Endothelial cell of umbilical vein (primary cell): ENCODE measurements at regions not wholly inside any gene's neighbourhood (a gene's known extent, or its start where the extent isn't known, plus 50 kb on each side); places are given as distances from the start of the nearest gene placed in this dataset.

ENCODE experiments used
- BruUV-seq: library from RNA; stranded (reverse); fragments of 400-500 nt; replicated peaks from 2 replicates; lab custom pipeline; 2021; lab: Mats Ljungman, UMichigan
- CTCF ChIA-PET: fragments of 300-600, 350-600 bp; sonication (Branson Sonifier 250); formaldehyde crosslinking; loops from one replicate; lab custom pipeline; 2021; ENCODE audit warnings: antibody characterized with exemption, inconsistent platforms; lab: Charles Lee
- POLR2A ChIA-PET: fragments of 300-600, 350-600 bp; sonication (Branson Sonifier 250); formaldehyde crosslinking; loops from one replicate; lab custom pipeline; 2021; ENCODE audit warnings: antibody characterized with exemption, inconsistent platforms; lab: Charles Lee
- DNase-seq: peaks from one replicate; pipeline ENCODE4 v3.0.0-alpha.2; 2011; ENCODE audit warnings: low read depth, low spot score
- FAIRE-seq: peaks from 2 replicates; lab custom pipeline; 2011; peaks lifted over from hg19 to GRCh38; lab: Jason Lieb, UNC
- H2AFZ ChIP-seq: 2 replicates; pipeline ENCODE4 v1.6.0; 2012; ENCODE audit warnings: low read depth, low read length, control low read depth, inconsistent platforms
- H3K27ac ChIP-seq: 2 replicates; pipeline ENCODE4 v1.5.1; 2011; ENCODE audit warnings: low read depth, mild to moderate bottlenecking, control low read depth, low read length, moderate library complexity; ENCODE audit not compliant: insufficient read depth
- H3K27me3 ChIP-seq, 2 experiments: 2 replicates each; pipeline versions ENCODE4 v1.6.0 to v1.6.1; 2011; ENCODE audit warnings: low read length in 2 of 2, mixed read lengths in 1 of 2; ENCODE audit not compliant: control insufficient read depth in 2 of 2, insufficient read depth in 2 of 2
- H3K36me3 ChIP-seq, 2 experiments: 2 replicates in 1 of 2; 3 replicates in 1 of 2; pipeline ENCODE4 v1.5.1; 2011; ENCODE audit warnings: low read length in 2 of 2, mild to moderate bottlenecking in 1 of 2, moderate library complexity in 1 of 2; ENCODE audit not compliant: control insufficient read depth in 2 of 2, insufficient read depth in 2 of 2; ENCODE audit errors: extremely low read depth in 1 of 2
- H3K4me1 ChIP-seq: 3 replicates; pipeline ENCODE4 v1.5.1; 2011; ENCODE audit warnings: mild to moderate bottlenecking, low read length; ENCODE audit not compliant: control insufficient read depth, insufficient read depth; ENCODE audit errors: extremely low read depth
- H3K4me2 ChIP-seq: 2 replicates; pipeline ENCODE4 v1.6.1; 2011; ENCODE audit warnings: low read length, control low read depth, mixed read lengths; ENCODE audit not compliant: insufficient read depth
- H3K4me3 ChIP-seq, 3 experiments: fragments of 200-600 bp in 1 of 3; sonication (generic), shearing (Covaris generic) in 1 of 3; replicated peaks in 1 of 3; 2 replicates each; pipeline ENCODE4 v1.5.1; 2011 to 2016; ENCODE audit warnings: control low read depth in 3 of 3, low read length in 3 of 3, mild to moderate bottlenecking in 2 of 3, inconsistent platforms in 1 of 3, low read depth in 1 of 3, moderate library complexity in 1 of 3; ENCODE audit not compliant: insufficient read depth in 1 of 3
- H3K79me2 ChIP-seq: 2 replicates; pipeline ENCODE4 v1.6.0; 2012; ENCODE audit warnings: low read length, inconsistent platforms; ENCODE audit not compliant: control insufficient read depth, insufficient read depth
- H3K9ac ChIP-seq: replicated peaks from 2 replicates; pipeline ENCODE3; 2011; ENCODE audit warnings: low read length, control low read depth; ENCODE audit not compliant: insufficient read depth; ENCODE audit errors: extremely low read depth
- H3K9me1 ChIP-seq: replicated peaks from 3 replicates; pipeline ENCODE4 v1.6.0; 2011; ENCODE audit warnings: mild to moderate bottlenecking, low read length; ENCODE audit not compliant: control insufficient read depth, insufficient read depth; ENCODE audit errors: extremely low read depth
- H3K9me3 ChIP-seq: replicated peaks from 2 replicates; pipeline ENCODE4 v1.5.1; 2012; ENCODE audit warnings: low read length, inconsistent platforms; ENCODE audit not compliant: control insufficient read depth, insufficient read depth
- H4K20me1 ChIP-seq: replicated peaks from 2 replicates; pipeline ENCODE3; 2011; ENCODE audit warnings: mild to moderate bottlenecking, low read length; ENCODE audit not compliant: control insufficient read depth, insufficient read depth; ENCODE audit errors: extremely low read depth
- EZH2 ChIP-seq: IDR thresholded peaks from 2 replicates; pipeline ENCODE4 v1.6.1; 2012; ENCODE audit warnings: borderline replicate concordance, low read depth, mild to moderate bottlenecking, moderate library complexity, low read length, inconsistent platforms; ENCODE audit not compliant: severe bottlenecking
- FOS ChIP-seq: IDR thresholded peaks from 2 replicates; pipeline ENCODE4 v1.6.1; 2011; ENCODE audit warnings: mild to moderate bottlenecking, low read length, moderate library complexity, borderline replicate concordance; ENCODE audit not compliant: insufficient read depth
- GATA2 ChIP-seq: IDR thresholded peaks from 2 replicates; pipeline ENCODE4 v1.7.0; 2011; ENCODE audit warnings: low read depth, mild to moderate bottlenecking, moderate library complexity, mixed read lengths, low read length; ENCODE audit not compliant: insufficient read length, insufficient read depth
- JUN ChIP-seq: IDR thresholded peaks from 2 replicates; pipeline ENCODE4 v1.6.1; 2011; ENCODE audit warnings: borderline replicate concordance, low read depth; ENCODE audit not compliant: insufficient read length, insufficient read depth
- MAX ChIP-seq: IDR thresholded peaks from 2 replicates; pipeline ENCODE4 v1.6.1; 2011; ENCODE audit not compliant: insufficient read depth, insufficient read length
- MYC ChIP-seq: IDR thresholded peaks from one replicate; pipeline ENCODE4 v1.6.1; 2011; ENCODE audit warnings: mild to moderate bottlenecking, low read depth, low read length
- POLR2A ChIP-seq: IDR thresholded peaks from 2 replicates; pipeline ENCODE4 v1.6.1; 2012; ENCODE audit warnings: low read depth, mild to moderate bottlenecking, control low read depth, low read length
- POLR2AphosphoS5 ChIP-seq: IDR thresholded peaks from 2 replicates; pipeline ENCODE4 v1.6.1; 2012; ENCODE audit warnings: low read depth, mild to moderate bottlenecking, control low read depth, low read length, moderate library complexity; ENCODE audit not compliant: insufficient read depth
- dilution Hi-C: fragments of 300-500 bp; cut with MboI; formaldehyde crosslinking; loops from one replicate; pipeline ENCODE4 v1.15.0; 2019; ENCODE audit warnings: low sequenced_read_pairs; ENCODE audit not compliant: extremely low pct_ligation_motif_present
- intact Hi-C: fragments of 100-400 bp; cut with micrococcal nuclease; formaldehyde crosslinking; loops from one replicate; pipeline ENCODE4 v1.10.0; 2022
- TF ChIP-seq, protein P1 (sequence below), 2 donors: IDR thresholded peaks; 1 replicate in 1 of 2; 2 replicates in 1 of 2; pipeline ENCODE4 v1.5.1; 2011; ENCODE audit warnings: low read length in 2 of 2, mild to moderate bottlenecking in 2 of 2, moderate library complexity in 2 of 2, control low read depth in 1 of 2, inconsistent platforms in 1 of 2, low read depth in 1 of 2; ENCODE audit not compliant: insufficient read depth in 1 of 2; ENCODE audit errors: extremely low read depth in 1 of 2

GRCh38 chr3:103600844-103601243, 1166.0 kb downstream of the ZPLD1 start:
- no peaks in the 10 kb centered on the region for H3K36me3 ChIP-seq
- ChIA-PET CTCF (no interaction called here), POLR2A (no interaction called here)
- no peaks in the 10 kb centered on the region for H3K27me3 ChIP-seq
- H3K9ac ChIP-seq: no peak overlapping the region
- TF ChIP-seq FOS (no peak), POLR2AphosphoS5 (no peak), GATA2 (no peak), JUN (no peak), MAX (no peak), MYC (no peak), EZH2 (no peak), POLR2A (no peak)
- TF ChIP-seq, protein P1, sequence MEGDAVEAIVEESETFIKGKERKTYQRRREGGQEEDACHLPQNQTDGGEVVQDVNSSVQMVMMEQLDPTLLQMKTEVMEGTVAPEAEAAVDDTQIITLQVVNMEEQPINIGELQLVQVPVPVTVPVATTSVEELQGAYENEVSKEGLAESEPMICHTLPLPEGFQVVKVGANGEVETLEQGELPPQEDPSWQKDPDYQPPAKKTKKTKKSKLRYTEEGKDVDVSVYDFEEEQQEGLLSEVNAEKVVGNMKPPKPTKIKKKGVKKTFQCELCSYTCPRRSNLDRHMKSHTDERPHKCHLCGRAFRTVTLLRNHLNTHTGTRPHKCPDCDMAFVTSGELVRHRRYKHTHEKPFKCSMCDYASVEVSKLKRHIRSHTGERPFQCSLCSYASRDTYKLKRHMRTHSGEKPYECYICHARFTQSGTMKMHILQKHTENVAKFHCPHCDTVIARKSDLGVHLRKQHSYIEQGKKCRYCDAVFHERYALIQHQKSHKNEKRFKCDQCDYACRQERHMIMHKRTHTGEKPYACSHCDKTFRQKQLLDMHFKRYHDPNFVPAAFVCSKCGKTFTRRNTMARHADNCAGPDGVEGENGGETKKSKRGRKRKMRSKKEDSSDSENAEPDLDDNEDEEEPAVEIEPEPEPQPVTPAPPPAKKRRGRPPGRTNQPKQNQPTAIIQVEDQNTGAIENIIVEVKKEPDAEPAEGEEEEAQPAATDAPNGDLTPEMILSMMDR (IDR thresholded peaks at IDR 0.05; ENCODE audit: extremely low read depth in 1 of 2, insufficient read depth in 1 of 2, low read depth in 1 of 2, low read length in 2 of 2): no peak
- dilution Hi-C loops: no loop called here
- intact Hi-C loops: no loop called here
- FAIRE-seq (no peak), DNase-seq (no peak)
- no peaks in the 10 kb centered on the region for H3K9me1 ChIP-seq
- H3K4me1 ChIP-seq: no peaks in the 10 kb centered on the region
- H2AFZ ChIP-seq: no peak overlapping the region
- H3K79me2 ChIP-seq: no peaks in the 10 kb centered on the region
- no peak overlapping the region for H3K27ac ChIP-seq
- no peak overlapping the region for H3K4me2 ChIP-seq
- H3K4me3 ChIP-seq: no peak overlapping the region
- no peaks in the 10 kb centered on the region for H4K20me1 ChIP-seq
- peaks cover 8% of the 10 kb centered on the region for H3K9me3 ChIP-seq
- BruUV-seq: no TSS peak
